Erythroblast (primary cell): ENCODE measurements at regions not wholly inside any gene's neighbourhood (a gene's known extent, or its start where the extent isn't known, plus 50 kb on each side); places are given as distances from the start of the nearest gene placed in this dataset.
"Not testable (repeated sequence)": the region's sequence is repeated elsewhere in the genome, so short reads cannot be mapped to it uniquely, and the experiment has no call there.

Experiments
- GATA1 ChIP-seq: IDR thresholded peaks from 2 replicates; pipeline ENCODE4 v1.6.1; 2011; ENCODE audit warnings: low read depth, mild to moderate bottlenecking, control low read depth, low read length, moderate library complexity
- POLR2A ChIP-seq: IDR thresholded peaks from 2 replicates; pipeline ENCODE4 v1.6.1; 2011; ENCODE audit warnings: mild to moderate bottlenecking, low read length

- not testable (repeated sequence) for TF ChIP-seq POLR2A, GATA1
These were observed 741.5 kb downstream of the CDY1 start for GRCh38 chrY:26363442-26363841.
